CD1c-positive myeloid dendritic cell (primary cell): ENCODE measurements at regions not wholly inside any gene's neighbourhood (a gene's known extent, or its start where the extent isn't known, plus 50 kb on each side); places are given as distances from the start of the nearest gene placed in this dataset.
A peak's percentile ranks its signal among the peaks of the same experiment; 100 is the strongest.
"Not testable (repeated sequence)": the region's sequence is repeated elsewhere in the genome, so short reads cannot be mapped to it uniquely, and the experiment has no call there.

Experiments
- DNase-seq: peaks from one replicate; pipeline ENCODE4 v3.0.0-alpha.2; 2016; ENCODE audit errors: extremely low spot score

- no peak for DNase-seq
Observed at GRCh38 chr7:96770758-96771157, 61.1 kb upstream of the SEM1 start.

GRCh38 chr7:96772139-96772694 is 62.6 kb upstream of the SEM1 start:
- DNase-seq = no peak

GRCh38 chr7:96773483-96773882 is 63.8 kb upstream of the SEM1 start:
- DNase-seq = no peak

GRCh38 chr7:96774358-96774757 is 64.7 kb upstream of the SEM1 start:
- no peak for DNase-seq

GRCh38 chr7:96775046-96775445 is 65.4 kb upstream of the SEM1 start:
- DNase-seq = no peak

- no peak for DNase-seq
Observed at GRCh38 chr7:96778263-96778662, 68.6 kb upstream of the SEM1 start.

GRCh38 chr7:96781919-96782318 is 72.3 kb upstream of the SEM1 start:
- DNase-seq = no peak

GRCh38 chr7:96782686-96783298 is 73.1 kb upstream of the SEM1 start:
- DNase-seq = not testable (repeated sequence)

- DNase-seq = no peak
Observed at GRCh38 chr7:96784597-96784996, 75.0 kb upstream of the SEM1 start.

GRCh38 chr7:96786261-96786997 is 76.8 kb upstream of the SEM1 start:
- no peak for DNase-seq

GRCh38 chr7:96786998-96787395 is 77.4 kb upstream of the SEM1 start:
- DNase-seq = no peak

- DNase-seq = no peak
Observed at GRCh38 chr7:96789914-96790313, 80.3 kb upstream of the SEM1 start.

GRCh38 chr7:96792115-96792514 is 82.5 kb upstream of the SEM1 start:
- DNase-seq = no peak

GRCh38 chr7:96794063-96794462 is 84.4 kb upstream of the SEM1 start:
- DNase-seq = no peak

GRCh38 chr7:96800122-96800521 is 90.5 kb upstream of the SEM1 start:
- DNase-seq = no peak

GRCh38 chr7:96800824-96801223 is 91.2 kb upstream of the SEM1 start:
- no peak for DNase-seq

- no peak for DNase-seq
Observed at GRCh38 chr7:96819111-96819700, 109.6 kb upstream of the SEM1 start.

- DNase-seq = not testable (repeated sequence)
Observed at GRCh38 chr7:96821131-96821530, 111.5 kb upstream of the SEM1 start.

GRCh38 chr7:96822824-96823223 is 113.2 kb upstream of the SEM1 start:
- DNase-seq = no peak

- peak; percentile 4 for DNase-seq
Observed at GRCh38 chr7:96823274-96823673, 113.6 kb upstream of the SEM1 start.

GRCh38 chr7:96824686-96825085 is 115.0 kb upstream of the SEM1 start:
- DNase-seq = no peak

GRCh38 chr7:96825285-96825684 is 115.6 kb upstream of the SEM1 start:
- no peak for DNase-seq

GRCh38 chr7:96826089-96826488 is 116.4 kb upstream of the SEM1 start:
- DNase-seq = no peak
